ENCODE measurements at regions not wholly inside any gene's neighbourhood (a gene's known extent, or its start where the extent isn't known, plus 50 kb on each side); places are given as distances from the start of the nearest gene placed in this dataset.
"Not testable (repeated sequence)": the region's sequence is repeated elsewhere in the genome, so short reads cannot be mapped to it uniquely, and the experiment has no call there.

DNA sequence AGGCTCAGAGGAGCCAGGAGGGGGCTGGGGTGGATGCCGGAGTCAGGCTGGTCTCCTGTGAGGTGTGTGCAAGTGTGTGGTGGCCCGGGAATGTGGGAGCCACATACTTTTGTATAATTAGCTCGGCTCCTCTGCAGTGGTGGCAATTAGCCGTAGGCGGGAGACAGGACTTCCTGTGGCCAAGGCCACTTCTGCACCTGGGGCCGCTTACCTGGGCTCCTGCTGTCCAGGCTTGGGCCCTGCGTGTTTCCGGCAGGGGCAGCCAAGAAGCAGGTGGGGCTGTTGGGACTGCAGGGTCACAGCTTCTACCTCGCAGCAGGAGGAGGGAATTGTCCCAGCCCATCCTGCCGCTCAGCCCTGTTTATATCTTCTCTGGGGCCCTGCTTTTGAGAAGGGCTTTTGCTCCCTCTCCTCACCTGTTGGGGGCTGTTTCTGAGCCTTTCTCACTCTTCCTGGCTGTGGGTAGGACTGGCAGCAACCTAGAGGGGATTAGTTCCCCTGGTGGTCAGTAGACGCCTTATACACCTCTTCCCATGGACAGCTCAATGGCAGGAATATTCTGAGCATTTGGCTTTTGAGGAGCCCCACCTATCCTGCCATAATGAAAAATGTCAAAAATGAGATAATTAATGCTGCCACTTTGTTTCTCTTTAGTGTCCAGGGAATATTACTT lies 145.4 kb upstream of the PITX1 start:
- DNase-seq (ENCODE audit: low read depth in 2 of 2) = no peak

DNA sequence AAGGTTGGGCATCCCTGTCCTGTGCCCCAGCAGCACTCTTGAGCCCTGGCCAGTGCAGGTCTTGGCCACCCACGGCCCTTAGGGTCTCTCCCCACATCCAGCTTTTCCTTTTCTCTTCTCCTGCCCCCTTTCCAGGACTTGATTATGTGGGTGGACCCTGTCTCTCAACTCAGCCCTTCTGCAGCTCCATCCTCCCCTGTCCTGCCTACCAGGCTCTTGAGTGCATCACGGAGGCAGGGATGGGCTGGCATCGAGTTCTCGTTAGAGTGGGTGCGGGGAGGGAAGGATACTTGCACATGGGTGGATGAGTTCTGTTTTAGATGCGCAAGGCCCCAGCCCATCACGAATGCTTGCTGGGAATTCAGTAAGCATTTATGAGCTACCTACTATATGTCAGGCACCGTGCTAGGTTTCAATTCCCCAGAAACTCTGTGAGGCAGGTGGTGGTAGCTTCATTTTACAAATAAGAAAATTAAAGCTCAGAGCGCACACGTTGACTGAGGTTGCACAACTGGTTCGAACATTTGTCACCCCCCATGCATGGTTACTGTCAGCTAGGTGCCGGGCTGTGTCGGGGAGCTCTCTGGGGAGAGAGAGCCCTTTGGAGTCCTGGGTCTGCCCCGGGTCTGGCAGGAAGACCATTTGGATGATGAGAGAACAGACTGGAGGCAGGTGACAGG lies 144.6 kb upstream of the PITX1 start:
- DNase-seq (ENCODE audit: low read depth in 2 of 2) = no peak

DNA sequence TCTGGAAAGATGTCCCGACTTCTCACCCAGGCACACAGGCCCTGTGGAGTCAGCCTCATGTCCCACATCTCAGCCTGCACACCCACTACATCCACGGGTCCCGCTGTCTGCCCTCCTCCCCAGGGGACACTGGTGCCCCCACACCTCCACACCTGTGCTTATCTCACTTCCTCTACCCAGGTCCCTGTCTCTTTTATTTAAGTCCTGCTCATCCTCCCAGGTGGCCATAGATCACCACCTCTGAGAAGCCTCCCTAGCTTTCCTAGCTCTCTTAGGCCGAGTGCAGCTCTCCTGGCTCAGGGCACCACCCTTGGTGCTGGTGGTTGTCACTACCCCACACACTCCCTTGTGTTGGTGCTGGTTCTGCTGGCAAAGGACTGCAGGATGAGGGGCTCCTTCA lies 143.6 kb upstream of the PITX1 start:
- no peak for DNase-seq (ENCODE audit: low read depth in 2 of 2)

DNA sequence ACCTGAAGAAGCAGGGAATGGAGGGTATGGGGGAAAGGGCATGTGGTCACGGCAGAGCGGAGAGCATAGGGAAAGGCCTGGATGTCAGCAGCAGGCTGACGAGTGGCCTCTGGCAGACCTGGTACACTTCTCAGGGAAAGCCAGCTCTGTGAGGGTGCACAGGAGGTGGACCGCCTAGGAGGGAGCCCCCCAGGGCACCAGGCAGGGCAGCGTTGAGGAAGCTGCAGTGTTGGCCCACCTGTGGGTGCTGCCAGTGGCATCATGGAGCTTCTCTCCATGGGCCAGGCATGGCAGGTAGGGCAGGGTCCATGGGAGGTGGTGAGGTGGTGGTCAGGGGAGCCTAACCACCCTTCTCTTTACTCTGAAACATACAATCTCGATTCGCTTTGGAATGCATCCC lies 143.0 kb upstream of the PITX1 start:
- no peak for DNase-seq (ENCODE audit: low read depth in 2 of 2)

DNA sequence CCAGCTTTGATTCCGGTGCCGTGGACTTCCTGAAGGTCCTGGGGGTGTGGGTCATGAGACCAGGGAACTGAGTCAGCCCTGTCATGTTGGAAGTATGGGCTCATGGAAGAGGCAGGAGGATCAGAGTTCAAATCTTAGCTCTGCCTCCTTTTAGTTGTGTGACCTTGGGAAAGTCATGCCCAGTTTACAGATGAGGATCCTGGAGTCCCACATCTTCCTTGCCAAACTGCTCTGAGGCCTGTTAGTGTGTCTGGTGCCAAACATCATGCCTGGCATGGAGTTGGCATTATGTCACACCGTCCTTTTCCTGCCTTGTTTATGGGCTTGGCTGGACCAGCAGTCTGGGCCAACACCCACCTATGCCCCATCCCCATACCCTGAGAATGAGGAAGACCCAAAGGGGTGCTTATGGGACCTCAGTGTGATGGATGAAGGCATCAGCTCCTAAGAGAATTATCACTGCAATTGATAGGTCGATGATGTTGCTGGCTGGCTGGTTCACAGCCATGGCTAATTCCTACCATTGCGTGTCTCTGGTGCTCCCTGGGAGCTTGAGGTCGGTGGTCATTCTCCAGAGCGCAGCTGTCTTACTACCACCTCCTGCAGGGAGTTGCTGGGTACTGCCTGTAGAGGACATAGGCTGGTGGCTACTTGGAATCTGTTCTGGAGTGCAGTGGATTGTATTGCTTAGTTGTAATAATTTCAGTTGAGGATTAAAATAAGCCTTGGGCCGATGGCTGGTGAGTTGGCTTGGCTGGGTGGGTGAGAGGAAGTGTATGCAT lies 140.5 kb upstream of the PITX1 start:
- no peak for DNase-seq (ENCODE audit: low read depth in 2 of 2)

DNA sequence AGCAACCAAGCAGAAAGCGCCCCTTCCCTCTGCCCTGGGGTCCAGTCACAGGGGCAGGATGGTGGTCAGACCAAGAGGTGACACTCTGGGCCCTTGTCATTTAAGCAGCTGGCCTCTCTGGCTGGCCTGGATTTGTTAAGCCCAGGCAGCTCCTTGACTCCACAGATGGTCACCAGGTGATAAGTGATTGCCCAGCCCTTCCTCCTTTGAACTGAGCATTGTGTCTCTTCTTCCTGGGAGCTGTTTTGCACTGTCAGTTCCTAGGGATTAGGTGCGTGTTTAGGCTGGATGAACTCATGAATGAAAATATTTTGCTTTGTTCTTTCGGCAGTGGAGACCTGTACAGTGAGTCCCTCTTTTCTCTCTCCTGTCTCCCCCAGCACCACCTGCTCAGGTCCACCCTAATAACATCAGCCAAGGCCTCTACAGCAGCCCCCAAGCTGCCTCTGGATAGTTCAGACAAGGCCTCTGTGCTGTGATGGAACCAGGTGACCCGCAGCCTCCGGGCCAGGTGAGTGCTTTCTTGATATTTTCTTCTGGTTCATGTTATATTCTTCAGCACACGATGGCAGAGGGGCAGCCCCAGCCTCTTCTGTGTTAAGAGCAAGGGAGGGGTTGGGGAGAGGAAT lies 139.7 kb upstream of the PITX1 start:
- no peak for DNase-seq (ENCODE audit: low read depth in 2 of 2)

DNA sequence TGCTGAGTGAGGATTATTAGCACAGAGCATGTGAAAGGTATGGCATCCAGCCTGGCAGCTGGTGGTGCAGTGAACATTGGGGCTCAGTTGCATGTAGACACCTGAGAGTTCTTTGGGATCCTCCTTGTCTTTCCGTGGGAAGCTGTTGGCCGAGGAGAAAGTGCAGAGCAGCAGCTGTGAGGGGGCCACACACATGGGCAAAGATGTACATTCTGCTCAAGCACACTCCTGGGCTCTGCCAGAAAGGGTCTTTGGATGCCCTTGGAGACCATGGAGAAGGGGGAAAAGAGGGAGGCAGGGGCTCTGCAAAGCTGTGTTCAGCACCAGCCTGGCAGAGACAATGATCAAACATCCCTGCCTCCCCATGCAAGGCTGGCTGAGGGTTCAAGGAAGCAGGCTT lies 138.7 kb upstream of the PITX1 start:
- DNase-seq (ENCODE audit: low read depth in 2 of 2) = no peak

DNA sequence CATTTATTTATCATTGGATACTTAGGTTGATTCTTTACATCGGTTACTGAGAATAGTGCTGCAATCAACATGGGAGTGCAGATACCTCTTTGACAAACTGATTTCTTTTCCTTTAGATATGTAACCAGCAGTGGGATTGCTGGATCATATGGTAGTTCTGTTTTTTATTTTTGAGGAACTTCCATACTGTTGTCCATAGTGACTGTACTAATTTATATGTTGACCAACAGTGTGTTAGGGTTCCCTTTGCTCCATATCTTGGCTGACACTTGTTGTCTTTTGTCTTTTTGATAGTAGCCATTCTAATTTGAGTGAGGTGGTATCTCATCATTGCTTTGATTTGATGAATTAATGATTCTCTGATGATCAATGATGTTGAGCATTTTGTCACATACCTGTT lies 137.3 kb upstream of the PITX1 start:
- DNase-seq (ENCODE audit: low read depth in 2 of 2) = no peak

DNA sequence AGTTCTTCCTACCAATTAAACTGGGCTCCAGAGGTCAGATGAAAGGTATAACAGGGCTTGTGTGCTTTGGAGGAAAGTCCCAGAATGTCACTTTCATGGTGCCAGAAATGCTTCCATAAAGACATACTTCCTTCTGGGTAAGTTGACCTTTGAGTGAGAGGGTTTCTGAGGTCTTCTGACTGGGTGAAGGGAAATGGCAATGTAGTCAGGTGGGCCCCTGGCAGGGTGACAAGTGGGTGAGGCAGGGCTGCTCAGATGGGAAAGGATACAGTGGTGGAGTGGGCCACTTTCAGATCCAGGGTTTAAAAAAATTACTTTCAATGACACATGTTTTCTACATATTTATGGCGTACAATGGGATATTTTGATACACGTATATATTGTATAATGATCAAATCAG lies 136.5 kb upstream of the PITX1 start:
- DNase-seq (ENCODE audit: low read depth in 2 of 2) = no peak

DNA sequence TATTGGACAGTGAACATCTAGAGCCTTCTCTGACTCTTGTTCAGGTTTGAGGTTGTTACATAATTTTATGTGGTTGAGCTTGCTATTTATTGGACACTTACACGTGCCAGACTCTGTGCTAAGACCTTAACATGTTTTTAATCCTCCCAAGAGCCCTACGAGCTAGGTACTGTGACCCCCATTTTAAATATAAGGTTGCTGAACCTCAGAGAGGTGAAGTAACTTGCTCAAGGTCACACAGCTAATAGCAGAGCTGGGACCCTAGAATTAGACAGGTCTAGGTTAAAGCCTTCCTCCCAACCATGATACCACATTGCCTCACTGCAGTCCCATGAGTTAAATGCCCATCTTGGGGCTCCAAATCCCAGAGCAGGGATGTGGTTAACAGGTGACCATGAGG lies 135.7 kb upstream of the PITX1 start:
- DNase-seq (ENCODE audit: low read depth in 2 of 2) = no peak

DNA sequence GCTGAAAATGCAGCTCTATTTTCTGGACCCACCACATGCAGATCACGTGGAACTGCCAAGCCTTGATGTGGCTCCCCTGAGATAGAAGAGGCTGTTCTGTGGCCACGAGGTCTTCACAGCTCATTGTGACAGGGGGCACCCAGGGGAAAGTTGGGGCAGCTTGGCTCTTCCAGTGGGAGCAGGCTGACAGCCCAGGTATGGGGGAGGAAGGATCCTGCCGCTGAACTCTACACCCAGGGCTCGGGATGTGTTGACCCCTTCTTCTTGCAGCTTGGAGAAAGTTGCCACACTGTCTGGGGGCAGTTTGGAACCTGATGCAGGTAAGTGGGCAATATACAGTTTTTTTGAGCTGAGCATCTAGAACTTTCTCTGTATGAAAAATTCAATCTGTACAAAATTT lies 133.6 kb upstream of the PITX1 start:
- no peak for DNase-seq (ENCODE audit: low read depth in 2 of 2)

DNA sequence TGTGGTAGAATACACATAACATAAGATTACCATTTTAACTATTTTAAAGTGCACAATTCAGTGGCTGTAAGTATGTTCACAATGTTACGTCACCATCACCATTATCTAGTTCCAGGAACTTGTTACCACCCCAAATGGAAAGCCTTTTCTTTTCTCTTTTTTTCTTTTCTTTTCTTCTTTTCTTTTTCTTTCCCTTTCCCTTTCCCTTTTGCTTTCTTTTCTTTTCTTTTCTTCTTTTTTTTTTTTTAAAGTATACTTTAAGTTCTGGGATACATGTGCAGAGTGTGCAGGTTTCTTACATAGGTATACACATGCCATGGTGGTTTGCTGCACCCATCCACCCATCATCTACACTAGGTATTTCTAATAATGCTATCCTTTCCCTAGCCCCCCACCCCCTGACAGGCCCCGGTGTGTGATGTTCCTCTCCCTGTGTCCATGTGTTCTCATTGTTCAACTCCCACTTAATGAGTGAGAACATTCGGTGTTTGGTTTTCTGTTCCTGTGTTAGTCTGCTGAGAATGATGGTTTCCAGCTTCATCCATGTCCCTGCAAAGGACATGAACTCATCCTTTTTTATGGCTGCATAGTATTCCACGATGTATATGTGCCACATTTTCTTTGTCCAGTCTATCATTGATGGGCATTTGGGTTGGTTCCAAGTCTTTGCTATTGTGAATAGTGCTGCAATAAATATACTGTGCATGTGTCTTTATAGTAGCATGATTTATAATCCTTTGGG lies 131.0 kb upstream of the PITX1 start:
- DNase-seq (ENCODE audit: low read depth in 2 of 2) = not testable (repeated sequence)

DNA sequence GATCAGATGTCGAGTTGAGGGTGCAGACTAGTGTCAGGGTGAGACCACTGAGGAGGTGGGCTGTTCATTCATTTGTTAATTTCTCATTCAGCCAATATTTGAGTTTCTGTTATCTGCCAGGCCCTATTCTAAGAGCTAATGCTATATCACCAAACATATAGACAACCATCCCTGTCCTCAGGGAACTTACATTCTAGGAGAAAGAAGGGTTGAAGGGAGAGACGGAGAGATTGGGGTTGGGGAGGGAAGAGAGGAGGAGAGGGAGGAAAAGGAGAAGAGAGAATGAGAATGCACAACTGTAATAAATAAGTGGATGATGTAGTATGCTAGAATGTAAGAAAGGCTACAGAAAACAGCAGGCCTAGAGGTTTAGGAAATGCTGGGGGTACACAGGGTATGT lies 129.9 kb upstream of the PITX1 start:
- DNase-seq (ENCODE audit: low read depth in 2 of 2) = no peak

DNA sequence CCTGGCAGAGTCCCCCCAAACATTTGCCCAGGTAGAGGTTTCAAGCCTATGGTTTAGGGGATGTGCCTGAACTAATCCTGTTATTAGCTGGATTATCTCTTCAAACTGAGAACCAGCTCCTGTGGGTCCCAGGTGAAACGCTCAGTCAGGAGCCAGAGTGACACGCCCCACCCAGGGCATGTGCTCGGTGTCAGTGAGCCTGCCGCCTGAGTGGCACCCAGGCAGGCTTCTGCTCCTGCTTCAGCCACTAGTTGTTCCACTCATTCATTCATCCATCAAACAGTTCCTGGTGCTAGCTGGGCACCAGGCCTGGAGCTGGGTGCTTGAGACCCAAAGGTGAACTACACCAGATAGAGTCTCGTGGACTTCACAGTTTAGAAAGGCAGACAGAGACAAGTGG lies 129.4 kb upstream of the PITX1 start:
- DNase-seq (ENCODE audit: low read depth in 2 of 2) = no peak

DNA sequence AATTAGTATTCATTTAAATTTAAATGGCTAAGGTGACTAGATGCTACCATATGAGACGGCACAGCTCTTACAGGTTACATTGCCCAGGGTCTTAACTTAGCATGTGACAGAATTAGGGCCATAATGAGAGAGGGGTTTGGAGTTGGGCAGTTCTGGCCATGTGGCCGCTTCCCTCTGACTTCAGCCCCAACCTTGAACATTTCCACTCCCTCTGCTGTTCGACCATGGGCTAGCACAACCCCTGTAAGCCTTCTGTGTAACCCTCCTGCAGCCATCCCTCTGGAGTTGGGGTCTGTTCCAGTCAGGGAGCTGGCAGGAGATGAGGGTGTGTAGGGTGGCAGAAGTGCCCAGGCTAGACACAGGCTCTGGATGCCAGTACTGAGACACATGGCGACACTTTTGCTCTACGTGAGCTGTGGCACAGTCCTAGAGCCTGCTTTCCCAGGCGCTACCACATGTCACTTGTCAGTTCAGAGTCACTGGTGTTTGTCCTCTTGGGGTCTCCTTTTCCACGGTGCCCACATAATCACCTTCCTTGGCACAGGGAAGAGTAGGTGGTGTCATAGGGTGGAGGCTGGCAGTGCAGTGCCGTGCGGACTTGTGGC lies 128.7 kb upstream of the PITX1 start:
- DNase-seq (ENCODE audit: low read depth in 2 of 2) = no peak

DNA sequence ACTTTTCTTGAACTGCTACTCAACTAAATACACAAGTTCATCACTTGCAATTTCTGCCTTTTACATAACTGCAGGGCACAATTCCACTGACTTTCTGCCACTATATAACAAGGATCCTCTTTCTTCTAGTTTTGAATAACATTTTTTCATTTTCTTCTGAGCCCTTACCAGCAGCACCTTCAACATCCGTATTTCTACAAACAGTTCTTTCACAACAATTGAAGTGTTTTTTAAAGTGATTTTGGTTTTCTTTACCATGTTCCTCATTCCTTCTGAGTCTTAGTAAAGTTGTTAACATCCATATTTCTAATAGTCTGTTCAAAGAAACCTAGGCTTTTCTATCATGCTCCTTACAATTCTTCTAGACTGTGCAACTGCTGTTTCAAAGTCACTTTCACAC lies 127.2 kb upstream of the PITX1 start:
- DNase-seq (ENCODE audit: low read depth in 2 of 2) = no peak

DNA sequence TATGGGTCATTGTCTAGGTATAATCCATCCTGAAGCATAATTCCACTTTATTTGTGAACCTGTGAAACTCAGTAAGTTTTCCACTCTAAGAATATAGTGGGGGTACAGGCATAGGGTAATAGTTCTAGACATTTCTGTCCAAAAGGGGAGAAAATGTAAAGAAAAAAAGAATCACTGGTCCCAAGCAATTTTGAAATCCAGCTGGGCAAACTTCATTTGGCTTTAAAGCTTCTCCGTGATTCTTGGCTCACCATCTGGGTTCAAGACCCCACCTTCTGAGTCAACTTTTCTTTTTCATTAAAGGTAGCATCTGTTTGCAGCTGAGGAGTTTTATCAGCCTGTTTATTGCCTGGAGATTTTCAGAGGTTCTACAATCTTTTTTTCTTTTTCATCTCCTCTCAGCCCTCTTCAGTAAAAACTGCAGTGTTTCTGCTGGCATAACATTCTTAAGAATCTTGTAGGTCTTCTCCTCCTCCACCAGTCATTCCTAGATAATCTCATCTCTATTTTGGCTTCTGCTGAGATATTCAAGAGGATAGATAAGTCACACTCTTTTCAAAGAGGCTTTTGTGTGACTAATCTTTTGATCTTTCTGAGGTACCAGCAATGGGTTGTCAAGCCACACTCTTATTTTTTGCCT lies 126.1 kb upstream of the PITX1 start:
- no peak for DNase-seq (ENCODE audit: low read depth in 2 of 2)

DNA sequence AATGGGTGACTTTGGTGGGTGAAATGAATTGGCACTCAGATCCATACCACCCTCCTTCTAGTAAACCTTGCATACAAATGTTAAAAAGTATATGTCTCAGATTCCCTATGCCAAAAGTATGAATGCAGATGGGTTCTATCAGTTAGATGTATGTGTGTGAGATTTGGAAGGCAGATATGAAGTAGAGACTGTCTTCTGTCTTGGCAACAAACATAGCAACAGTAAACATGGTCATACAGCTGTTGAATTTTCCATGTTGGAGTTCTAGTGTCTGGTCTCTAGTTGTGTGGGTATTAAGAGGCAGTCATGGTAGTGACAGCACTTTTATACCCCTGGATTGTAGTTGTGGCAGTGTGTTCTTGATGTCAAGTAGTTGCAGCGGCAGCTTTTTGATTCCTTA lies 125.6 kb upstream of the PITX1 start:
- DNase-seq (ENCODE audit: low read depth in 2 of 2) = no peak

DNA sequence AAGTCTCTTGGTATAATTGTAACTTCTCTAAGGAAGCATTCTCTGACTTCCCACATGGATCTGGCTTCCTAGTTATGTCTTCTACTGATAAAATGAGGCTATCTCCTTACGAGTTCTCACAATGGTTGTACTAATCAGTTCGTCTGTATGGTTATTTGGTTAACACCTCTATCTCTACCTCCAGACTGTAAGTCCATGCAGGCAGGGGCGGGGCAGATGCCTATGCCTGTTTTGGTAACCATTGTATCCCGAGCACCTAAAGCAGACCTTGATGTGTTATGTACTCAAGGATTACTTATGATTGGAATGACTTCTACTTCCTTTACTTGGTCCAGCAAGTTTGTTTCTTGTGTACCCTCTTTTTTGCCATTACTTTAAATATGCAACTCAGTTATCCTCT lies 125.0 kb upstream of the PITX1 start:
- no peak for DNase-seq (ENCODE audit: low read depth in 2 of 2)

DNA sequence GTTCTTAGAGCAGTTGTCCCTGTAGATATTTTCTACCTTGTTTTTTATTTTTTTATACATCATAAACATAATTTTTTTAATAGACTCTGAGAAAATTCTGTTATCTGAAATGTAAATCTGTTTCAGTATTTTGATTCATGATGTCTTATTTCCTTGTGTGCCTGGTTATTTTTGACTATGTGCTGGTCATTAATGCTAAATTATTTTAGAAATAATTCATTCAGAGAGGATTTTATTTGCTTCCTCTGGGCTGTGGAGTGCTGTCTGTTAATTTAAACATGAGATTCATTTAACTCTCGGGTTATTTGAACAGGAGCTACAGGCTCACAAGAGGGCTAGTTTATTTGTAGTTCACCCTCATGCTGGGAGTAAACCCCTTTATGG lies 124.3 kb upstream of the PITX1 start:
- DNase-seq (ENCODE audit: low read depth in 2 of 2) = no peak

Measured in stimulated activated CD4-positive, alpha-beta T cell treated with anti-CD3 and anti-CD28 coated beads, Interleukin-1b, Interleukin-23, amount 100 ng/mL, for 4 hours (primary cell).